ENCODE measurements at regions not wholly inside any gene's neighbourhood (a gene's known extent, or its start where the extent isn't known, plus 50 kb on each side); places are given as distances from the start of the nearest gene placed in this dataset.

DNA sequence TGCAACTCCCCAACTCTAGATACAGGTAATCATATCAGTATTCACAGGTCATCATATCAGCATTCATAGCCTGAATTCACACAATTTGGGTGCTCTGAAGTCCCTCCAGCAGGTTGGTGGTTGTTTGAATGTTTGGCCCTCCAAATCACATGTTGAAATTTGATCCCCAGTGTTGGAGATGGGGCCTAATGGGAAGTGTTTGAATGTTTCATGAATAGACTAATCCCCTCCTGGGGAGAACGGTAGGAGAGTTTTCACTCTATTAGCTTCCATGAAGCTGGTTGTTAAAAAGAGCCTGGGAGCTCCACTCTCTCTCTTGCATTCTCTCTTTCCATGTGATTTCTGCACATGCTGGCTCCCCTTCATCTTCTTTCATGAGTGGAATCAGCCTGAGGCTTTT is 288.6 kb upstream of the PCDH9 start:
- Histone ChIP-seq H3K27me3 (ENCODE audit: control insufficient read depth in 2 of 2, insufficient read depth in 2 of 2, low read length in 2 of 2) (no peaks in the 10 kb centered on the region), H3K4me1 (replicated peaks in 1 of 2; ENCODE audit: control insufficient read depth in 2 of 2, insufficient read depth in 2 of 2, low read length in 2 of 2) (no peaks in the 10 kb centered on the region), H3K4me3 (no peak overlapping the region), H3K4me2 (ENCODE audit: insufficient read depth, low read length) (no peak overlapping the region), H2AFZ (ENCODE audit: low read depth, low read length) (no peak overlapping the region), H3K79me2 (ENCODE audit: control insufficient read depth, insufficient read depth, low read length) (no peaks in the 10 kb centered on the region), H3K9me3 (replicated peaks; ENCODE audit: control insufficient read depth, insufficient read depth, low read depth, low read length) (no peaks in the 10 kb centered on the region), H4K20me1 (replicated peaks; ENCODE audit: control insufficient read depth, insufficient read depth, low read length) (no peaks in the 10 kb centered on the region), H3K27ac (ENCODE audit: extremely low read depth, low read depth, low read length) (no peak overlapping the region), H3K9ac (ENCODE audit: insufficient read depth in 1 of 2, low read depth in 2 of 2, low read length in 2 of 2) (no peak overlapping the region), H3K36me3 (ENCODE audit: control insufficient read depth, insufficient read depth, low read length) (no peaks in the 10 kb centered on the region), H3K9me1 (ENCODE audit: control insufficient read depth, insufficient read depth, low read length) (no peaks in the 10 kb centered on the region)
- intact Hi-C loops (cut with micrococcal nuclease), result no loop called here
- BruUV-seq (replicated peaks), result no TSS peak
- DNase-seq (ENCODE audit: extremely low read depth in 1 of 4, low spot score in 3 of 4) (no peak), FAIRE-seq (no peak), ATAC-seq (no peak)
- no peak for TF ChIP-seq ELK3 (CRISPR knock-in tag; IDR thresholded peaks at IDR 0.05)
- TF ChIP-seq NR1H2 (CRISPR knock-in tag; IDR thresholded peaks at IDR 0.05), result no peak
- TF ChIP-seq PPARD (CRISPR knock-in tag; IDR thresholded peaks at IDR 0.05), result no peak
- no peak for TF ChIP-seq NFATC3 (IDR thresholded peaks at IDR 0.05)
- no peak for TF ChIP-seq NFIC (IDR thresholded peaks at IDR 0.05)
- no peak for TF ChIP-seq CBFA2T2 (conservative IDR thresholded peaks at IDR 0.05)
- no peak for TF ChIP-seq ZNF140 (CRISPR knock-in tag; IDR thresholded peaks at IDR 0.05)
- TF ChIP-seq THAP12 (CRISPR knock-in tag; IDR thresholded peaks at IDR 0.05), result no peak
- no peak for TF ChIP-seq ZNF445 (CRISPR knock-in tag; IDR thresholded peaks at IDR 0.05; ENCODE audit: low read depth)
- TF ChIP-seq FOXK2 (conservative IDR thresholded peaks at IDR 0.05 in 1 of 2, IDR thresholded peaks at IDR 0.05 in 1 of 2; ENCODE audit: low read depth in 2 of 2), result no peak
- no peak for TF ChIP-seq NONO (IDR thresholded peaks at IDR 0.05; ENCODE audit: low read depth in 2 of 2, low read length in 1 of 2)
- TF ChIP-seq TCF7L2 (IDR thresholded peaks at IDR 0.05; ENCODE audit: low read depth, low read length), result no peak
- TF ChIP-seq SRF (CRISPR knock-in tag; IDR thresholded peaks at IDR 0.05), result no peak
- CTCF ChIA-PET (ENCODE audit: low intra/inter-chr PET ratio), result no interaction called here
- 0% methylated on average over 1 of the region's 1 CpG for WGBS (ENCODE audit: insufficient coverage, low coverage, missing lambda C conversion rate)
- in situ Hi-C loops (cut with MboI), result no loop called here
- POLR2A ChIA-PET, result no interaction called here

Measured in K562 (cell line).